Karpas-422 (cell line): ENCODE measurements at regions not wholly inside any gene's neighbourhood (a gene's known extent, or its start where the extent isn't known, plus 50 kb on each side); places are given as distances from the start of the nearest gene placed in this dataset.
"Not testable (repeated sequence)": the region's sequence is repeated elsewhere in the genome, so short reads cannot be mapped to it uniquely, and the experiment has no call there.

Experiments
- DNase-seq: peaks from one replicate; pipeline ENCODE4 v3.0.0-alpha.2; 2015
- H2AFZ ChIP-seq: fragments of 200-600 bp; sonication (generic); 2 replicates; pipeline ENCODE4 v1.6.1; 2014; ENCODE audit warnings: antibody characterized with exemption, low read length, mixed read lengths
- H3K27ac ChIP-seq: fragments of 200-600 bp; sonication (generic); 2 replicates; pipeline ENCODE4 v1.5.1; 2014; ENCODE audit warnings: mild to moderate bottlenecking, low read length, moderate library complexity
- H3K27me3 ChIP-seq: fragments of 200-600 bp; sonication (generic); 2 replicates; pipeline ENCODE4 v1.6.1; 2014; ENCODE audit warnings: low read length, mixed read lengths
- H3K36me3 ChIP-seq: fragments of 200-600 bp; sonication (generic); 2 replicates; pipeline ENCODE4 v1.6.1; 2014; ENCODE audit warnings: low read length, mixed read lengths; ENCODE audit not compliant: insufficient read depth
- H3K4me1 ChIP-seq: fragments of 200-600 bp; sonication (generic); 2 replicates; pipeline ENCODE4 v1.6.1; 2014; ENCODE audit warnings: mild to moderate bottlenecking, low read length, mixed read lengths
- H3K4me2 ChIP-seq: fragments of 200-600 bp; sonication (generic); 2 replicates; pipeline ENCODE4 v1.6.1; 2014; ENCODE audit warnings: low read length, low read depth, mild to moderate bottlenecking; ENCODE audit not compliant: poor library complexity, severe bottlenecking
- H3K4me3 ChIP-seq: fragments of 200-600 bp; sonication (generic); 2 replicates; pipeline ENCODE4 v1.5.1; 2014; ENCODE audit warnings: mild to moderate bottlenecking, antibody characterized with exemption, low read length, mixed read lengths
- H3K79me2 ChIP-seq: fragments of 200-600 bp; sonication (generic); 2 replicates; pipeline ENCODE4 v1.6.1; 2014; ENCODE audit warnings: mild to moderate bottlenecking, low read length, mixed read lengths
- H3K9ac ChIP-seq: fragments of 200-600 bp; sonication (generic); 2 replicates; pipeline ENCODE4 v1.6.0; 2014; ENCODE audit warnings: low read length
- H3K9me2 ChIP-seq: fragments of 200-600 bp; sonication (generic), shearing (Covaris generic); replicated peaks from 2 replicates; pipeline ENCODE4 v1.6.0; 2014; ENCODE audit warnings: mild to moderate bottlenecking, low read length, moderate library complexity; ENCODE audit not compliant: insufficient read depth
- H3K9me3 ChIP-seq: fragments of 300-700, 200-600 bp; sonication (generic); 2 replicates; pipeline ENCODE4 v1.6.1; 2014; ENCODE audit warnings: low read length, mixed read lengths
- H4K20me1 ChIP-seq: fragments of 200-600 bp; sonication (generic); 2 replicates; pipeline ENCODE4 v1.6.1; 2014; ENCODE audit warnings: mild to moderate bottlenecking, antibody characterized with exemption, low read length, low read depth; ENCODE audit not compliant: insufficient read depth

DNA sequence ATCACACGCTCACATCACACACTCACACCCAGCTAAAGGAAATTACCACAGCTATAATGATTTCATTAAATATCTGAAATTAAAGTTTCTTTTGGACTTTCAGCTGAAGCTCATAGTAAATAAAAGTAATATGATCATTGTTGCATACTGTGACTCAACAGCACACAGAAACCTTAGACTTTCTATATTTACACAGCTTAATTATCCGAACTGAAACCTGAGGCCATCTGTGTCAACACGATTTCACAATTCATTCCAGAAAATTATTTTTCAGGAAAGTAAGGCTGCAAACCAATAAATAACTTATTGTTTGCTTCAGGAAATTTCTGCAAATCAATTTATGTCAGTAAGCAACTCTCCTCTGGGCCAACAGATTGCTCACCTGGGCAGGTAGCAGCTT, 1352.2 kb upstream of the CDH18 start:
- H3K27me3 ChIP-seq, H3K4me2 ChIP-seq, H4K20me1 ChIP-seq, H3K9me3 ChIP-seq, H3K27ac ChIP-seq, H3K9me2 ChIP-seq, H3K4me3 ChIP-seq, H3K36me3 ChIP-seq, H3K79me2 ChIP-seq, H3K9ac ChIP-seq, H2AFZ ChIP-seq, DNase-seq, H3K4me1 ChIP-seq: not testable (repeated sequence)

DNA sequence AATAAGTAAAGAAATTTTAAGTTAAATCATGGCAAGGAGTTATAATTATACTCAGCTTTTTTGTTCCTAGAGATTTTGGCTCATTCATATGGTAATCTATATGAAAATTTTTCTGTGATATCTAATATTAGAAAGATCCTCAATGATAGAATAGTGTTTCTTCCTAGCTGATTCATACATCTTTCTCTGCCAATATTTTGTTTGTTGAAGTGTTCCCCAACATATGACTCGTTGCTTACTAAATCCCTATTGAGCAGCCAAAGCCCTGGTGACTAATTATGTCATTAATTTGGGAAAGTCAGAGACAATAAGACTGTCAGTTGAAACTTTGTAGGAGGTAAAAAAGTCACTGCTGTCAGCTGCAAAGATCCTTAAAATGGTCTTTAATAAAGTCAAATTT, 1348.5 kb upstream of the CDH18 start:
- DNase-seq, H3K4me1 ChIP-seq, H3K36me3 ChIP-seq, H3K9me2 ChIP-seq, H3K9ac ChIP-seq, H3K4me2 ChIP-seq, H3K9me3 ChIP-seq, H3K79me2 ChIP-seq, H2AFZ ChIP-seq, H3K4me3 ChIP-seq, H3K27me3 ChIP-seq, H3K27ac ChIP-seq, H4K20me1 ChIP-seq: not testable (repeated sequence)

DNA sequence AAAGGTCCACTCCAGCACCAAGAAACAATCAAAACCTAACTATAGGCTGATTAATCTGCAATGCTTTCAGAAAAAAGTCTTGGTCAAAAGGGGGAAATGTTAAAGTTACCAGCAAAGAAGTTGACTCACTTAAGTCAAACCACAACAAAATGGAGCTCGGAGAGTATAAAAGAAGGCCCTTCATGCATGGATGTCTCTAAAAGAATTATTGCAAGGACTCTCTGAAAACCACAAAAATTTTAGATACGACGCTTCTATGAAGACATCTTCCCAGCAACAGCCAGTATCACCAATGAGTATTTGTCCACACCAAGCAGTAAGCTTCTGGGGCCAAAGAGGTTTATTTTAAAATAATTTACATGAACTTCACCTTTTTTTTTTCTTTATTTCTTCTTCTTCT, 1327.4 kb upstream of the CDH18 start:
- not testable (repeated sequence) for DNase-seq

DNA sequence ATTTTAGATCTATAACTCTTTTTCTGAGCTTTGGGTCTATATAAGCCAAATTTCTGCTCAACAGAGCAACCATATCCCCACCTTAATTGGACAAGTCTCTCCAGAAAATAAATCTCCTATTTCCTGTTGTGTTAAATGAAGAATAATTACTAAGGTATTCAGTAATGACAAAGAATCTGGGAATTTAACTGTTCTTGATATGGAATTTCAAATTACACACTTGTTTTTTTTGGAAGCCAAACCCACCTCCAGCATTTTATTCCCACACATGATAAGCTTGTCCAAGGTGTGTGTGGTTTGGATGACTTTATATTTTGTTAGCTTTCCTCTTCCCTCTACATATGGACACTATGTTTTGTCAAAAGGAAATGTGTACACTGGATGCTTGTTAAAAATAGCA, 1313.2 kb upstream of the CDH18 start:
- not testable (repeated sequence) for H3K9me2 ChIP-seq, H3K27me3 ChIP-seq, H3K9ac ChIP-seq, H3K9me3 ChIP-seq, H3K4me3 ChIP-seq, H3K79me2 ChIP-seq, H3K27ac ChIP-seq, DNase-seq, H4K20me1 ChIP-seq, H3K4me2 ChIP-seq, H2AFZ ChIP-seq, H3K36me3 ChIP-seq, H3K4me1 ChIP-seq

More for the DNA sequence above, 1327.4 kb upstream of the CDH18 start:
- not testable (repeated sequence) for H4K20me1 ChIP-seq, H3K4me1 ChIP-seq, H3K27ac ChIP-seq, H3K4me3 ChIP-seq, H3K9me2 ChIP-seq, H3K79me2 ChIP-seq, H3K27me3 ChIP-seq, H3K9me3 ChIP-seq, H2AFZ ChIP-seq, H3K36me3 ChIP-seq, H3K9ac ChIP-seq, H3K4me2 ChIP-seq

DNA sequence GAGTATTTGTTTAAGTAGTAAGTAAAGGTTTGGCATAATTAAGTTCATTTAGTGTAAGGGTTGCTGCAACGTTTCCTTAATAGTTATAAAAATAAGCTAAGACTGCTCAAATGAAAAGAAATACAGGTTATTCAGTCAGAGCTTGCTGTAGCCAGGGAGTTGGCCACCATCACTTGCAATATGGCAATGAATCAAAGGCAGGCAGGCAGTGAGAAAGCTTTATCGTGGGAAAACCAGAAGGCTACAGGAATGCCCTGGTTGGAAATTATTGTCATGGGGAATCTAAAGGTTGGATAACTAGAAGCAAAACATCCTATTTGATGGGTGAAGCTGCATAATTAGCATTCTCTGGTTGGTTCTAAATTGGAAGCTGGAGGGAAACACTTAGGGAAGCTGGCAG, 1286.4 kb upstream of the CDH18 start:
- not testable (repeated sequence) for H3K4me2 ChIP-seq, H3K4me3 ChIP-seq, H3K9me3 ChIP-seq, DNase-seq, H3K36me3 ChIP-seq, H3K9ac ChIP-seq, H3K27me3 ChIP-seq, H3K9me2 ChIP-seq, H2AFZ ChIP-seq, H3K79me2 ChIP-seq, H4K20me1 ChIP-seq, H3K27ac ChIP-seq, H3K4me1 ChIP-seq

DNA sequence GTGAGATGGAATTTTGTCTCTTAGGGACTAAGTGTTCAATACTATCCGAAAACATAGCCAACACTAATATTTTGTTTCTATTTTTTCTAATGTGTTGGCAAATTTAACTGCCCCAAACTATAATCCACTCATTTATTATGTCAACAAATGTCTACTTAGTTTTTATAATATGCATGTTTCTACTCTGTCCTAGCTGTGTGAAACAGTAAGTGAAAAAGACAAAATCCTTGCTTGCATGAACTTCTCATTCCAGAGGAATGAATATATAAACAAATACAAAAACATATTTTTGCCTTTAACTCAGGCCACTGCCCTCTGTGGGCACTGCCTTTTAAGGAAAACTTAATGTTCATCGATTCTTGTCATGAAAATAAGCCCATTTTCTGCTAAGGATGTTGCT, 1275.4 kb upstream of the CDH18 start:
- no peak overlapping the region for H2AFZ ChIP-seq
- no peak overlapping the region for H3K27ac ChIP-seq
- no peaks in the 10 kb centered on the region for H3K9me2 ChIP-seq
- no peak overlapping the region for H3K4me3 ChIP-seq
- no peak for DNase-seq
- H3K9me3 ChIP-seq = peaks cover 8% of the 10 kb centered on the region
- H3K9ac ChIP-seq = no peak overlapping the region
- H4K20me1 ChIP-seq = no peaks in the 10 kb centered on the region
- no peaks in the 10 kb centered on the region for H3K36me3 ChIP-seq
- H3K27me3 ChIP-seq = no peaks in the 10 kb centered on the region
- no peak overlapping the region for H3K4me2 ChIP-seq
- H3K79me2 ChIP-seq = no peaks in the 10 kb centered on the region
- no peaks in the 10 kb centered on the region for H3K4me1 ChIP-seq

DNA sequence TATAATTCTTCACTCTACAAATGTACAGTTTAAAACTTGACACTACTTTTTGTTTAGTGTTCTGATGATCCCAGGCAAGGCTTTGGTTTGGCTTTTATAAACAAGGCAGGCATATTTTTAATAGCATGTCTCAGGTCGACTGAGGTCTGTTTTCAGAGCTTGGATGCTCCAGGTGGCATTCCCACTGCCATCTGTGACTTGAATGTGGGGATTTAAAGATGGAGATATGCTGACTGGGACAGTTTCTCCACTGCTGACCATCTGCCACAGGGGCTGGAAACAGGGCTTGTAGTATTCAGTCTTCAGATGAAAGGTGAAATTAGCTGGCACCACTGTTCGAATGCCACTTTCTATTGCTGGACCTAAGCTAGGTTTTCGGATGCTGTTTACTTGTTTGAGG, 1266.2 kb upstream of the CDH18 start:
- H3K9ac ChIP-seq = no peak overlapping the region
- no peaks in the 10 kb centered on the region for H3K36me3 ChIP-seq
- no peaks in the 10 kb centered on the region for H3K27me3 ChIP-seq
- DNase-seq = no peak
- no peak overlapping the region for H3K27ac ChIP-seq
- H3K79me2 ChIP-seq = no peaks in the 10 kb centered on the region
- H3K4me1 ChIP-seq = no peaks in the 10 kb centered on the region
- H3K9me2 ChIP-seq = no peaks in the 10 kb centered on the region
- no peak overlapping the region for H2AFZ ChIP-seq
- peaks cover 14% of the 10 kb centered on the region for H3K9me3 ChIP-seq
- no peak overlapping the region for H3K4me2 ChIP-seq
- H4K20me1 ChIP-seq = no peaks in the 10 kb centered on the region
- H3K4me3 ChIP-seq = no peak overlapping the region

DNA sequence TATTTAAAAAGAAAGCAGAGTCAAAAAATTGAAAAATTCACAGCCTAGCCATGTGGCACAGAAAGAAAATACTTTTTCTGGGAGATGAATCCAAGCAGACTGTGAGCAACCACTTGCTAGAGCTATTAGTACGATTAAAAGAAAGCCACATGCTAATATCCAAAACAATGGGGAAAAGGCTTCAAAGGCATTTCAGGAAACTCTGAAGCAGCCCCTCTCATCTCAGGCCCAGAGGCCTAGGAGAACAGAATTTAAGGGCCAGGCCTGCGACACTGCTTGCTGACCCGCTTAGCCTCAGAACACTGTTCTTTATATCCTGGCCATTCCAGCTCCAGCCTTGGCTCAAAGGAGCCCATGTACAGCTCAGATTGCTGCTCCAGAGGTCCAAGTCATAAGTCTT, 1257.0 kb upstream of the CDH18 start:
- Histone ChIP-seq H3K27ac (no peak overlapping the region), H3K27me3 (no peaks in the 10 kb centered on the region), H3K9me3 (peaks cover 5% of the 10 kb centered on the region; the same call in 1 of the 2 replicates), H2AFZ (no peak overlapping the region), H3K4me2 (no peak overlapping the region), H3K36me3 (no peaks in the 10 kb centered on the region), H3K4me3 (no peak overlapping the region), H3K9ac (no peak overlapping the region), H4K20me1 (no peaks in the 10 kb centered on the region), H3K79me2 (no peaks in the 10 kb centered on the region), H3K9me2 (no peaks in the 10 kb centered on the region), H3K4me1 (no peaks in the 10 kb centered on the region)
- DNase-seq = no peak

DNA sequence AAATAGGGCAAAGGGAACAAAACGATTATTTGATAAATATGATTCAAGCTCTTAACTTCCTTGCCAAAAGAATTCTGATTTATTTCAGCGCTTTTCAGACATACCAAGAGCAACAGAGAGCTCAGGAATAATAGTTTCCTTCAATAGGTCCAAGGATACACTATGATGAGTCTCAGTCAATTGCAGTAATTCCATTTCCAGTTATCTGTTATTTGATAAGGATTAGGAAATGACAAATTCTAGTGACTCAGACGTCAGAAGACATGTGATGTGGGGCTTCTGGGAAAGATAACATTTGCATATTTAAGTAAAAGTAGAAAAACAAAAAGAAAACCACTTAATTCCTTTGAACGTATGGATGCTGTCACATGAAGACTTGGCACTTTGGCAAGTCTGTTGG, 1250.8 kb upstream of the CDH18 start:
- Histone ChIP-seq H2AFZ (no peak overlapping the region), H3K27me3 (no peaks in the 10 kb centered on the region), H3K4me3 (no peak overlapping the region), H3K9me2 (no peaks in the 10 kb centered on the region), H4K20me1 (no peaks in the 10 kb centered on the region), H3K27ac (no peak overlapping the region), H3K9me3 (peaks cover 2% of the 10 kb centered on the region; the same call in 1 of the 2 replicates), H3K79me2 (no peaks in the 10 kb centered on the region), H3K4me2 (no peak overlapping the region), H3K9ac (no peak overlapping the region), H3K36me3 (no peaks in the 10 kb centered on the region), H3K4me1 (no peaks in the 10 kb centered on the region)
- DNase-seq = no peak
